HG03045 (cell line): ENCODE measurements at regions not wholly inside any gene's neighbourhood (a gene's known extent, or its start where the extent isn't known, plus 50 kb on each side); places are given as distances from the start of the nearest gene placed in this dataset.

ENCODE experiments used
- ATAC-seq: cut with Tn5 transposase; IDR thresholded peaks from one replicate; pipeline ENCODE4 v1.9.1; 2021; ENCODE audit warnings: mild to moderate bottlenecking, moderate library complexity; ENCODE audit not compliant: unreplicated experiment

DNA sequence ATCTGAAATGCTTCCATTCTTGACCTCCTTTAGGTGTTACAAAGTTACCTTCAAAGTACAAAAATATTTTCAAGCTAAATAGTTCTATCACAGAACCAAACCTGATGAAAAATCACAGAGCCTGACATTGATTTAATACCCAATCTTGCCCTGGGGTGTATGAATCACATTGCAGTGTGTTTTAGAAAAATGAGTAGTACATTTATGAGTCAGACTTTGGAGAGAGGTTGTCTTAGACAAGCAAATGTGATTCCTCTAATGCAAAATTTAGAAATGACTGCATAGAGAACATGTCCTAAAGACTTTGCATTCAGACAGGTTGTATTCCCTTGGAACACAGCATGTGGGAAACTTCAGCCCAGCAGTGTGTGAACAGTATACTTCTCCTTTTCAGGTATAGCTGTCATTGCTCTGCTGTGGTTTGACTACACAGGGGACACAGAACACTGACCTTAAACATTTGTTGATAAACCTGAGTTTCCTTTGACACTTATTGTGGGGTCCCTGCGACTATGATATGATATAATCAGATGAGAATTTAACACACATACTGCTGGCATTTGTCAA, 972.1 kb downstream of the JRKL start:
- no peak for ATAC-seq

DNA sequence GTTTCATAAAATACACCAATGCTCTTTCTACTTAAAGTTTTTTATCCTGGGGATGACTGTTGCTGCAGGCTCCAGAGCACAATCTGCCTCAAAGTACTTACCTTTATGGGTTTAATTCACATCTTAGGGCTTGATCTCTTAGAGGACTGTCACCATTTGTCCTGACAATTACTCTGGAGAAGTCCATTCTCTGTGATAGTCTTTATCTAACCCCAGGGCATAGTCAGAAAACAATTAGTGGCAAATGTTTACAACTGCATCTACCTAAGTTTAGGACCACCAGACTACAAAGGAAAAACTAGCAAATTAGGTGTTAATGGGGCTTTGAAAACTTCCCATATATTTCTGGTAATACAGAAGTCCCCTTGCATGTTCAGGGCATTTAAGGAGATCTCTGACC, 973.5 kb downstream of the JRKL start:
- ATAC-seq, result no peak

DNA sequence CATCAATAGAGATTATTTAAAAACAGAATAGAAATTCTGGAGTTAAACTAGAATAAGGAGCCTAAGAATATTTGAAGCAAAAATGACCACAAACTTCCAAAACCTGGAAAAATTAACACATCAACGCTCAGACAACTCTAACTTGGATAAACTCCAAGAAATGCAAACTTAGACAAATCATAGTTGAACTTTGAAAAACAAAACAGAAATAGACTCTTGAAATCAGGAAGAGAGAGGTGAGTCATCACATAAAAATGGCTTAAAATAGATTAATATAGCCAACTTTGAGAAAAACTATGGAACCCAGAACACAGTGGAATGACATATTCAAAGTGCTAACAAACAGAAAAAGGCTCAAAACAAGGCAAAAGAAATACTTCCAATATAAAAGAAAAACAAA, 974.2 kb downstream of the JRKL start:
- no peak for ATAC-seq

DNA sequence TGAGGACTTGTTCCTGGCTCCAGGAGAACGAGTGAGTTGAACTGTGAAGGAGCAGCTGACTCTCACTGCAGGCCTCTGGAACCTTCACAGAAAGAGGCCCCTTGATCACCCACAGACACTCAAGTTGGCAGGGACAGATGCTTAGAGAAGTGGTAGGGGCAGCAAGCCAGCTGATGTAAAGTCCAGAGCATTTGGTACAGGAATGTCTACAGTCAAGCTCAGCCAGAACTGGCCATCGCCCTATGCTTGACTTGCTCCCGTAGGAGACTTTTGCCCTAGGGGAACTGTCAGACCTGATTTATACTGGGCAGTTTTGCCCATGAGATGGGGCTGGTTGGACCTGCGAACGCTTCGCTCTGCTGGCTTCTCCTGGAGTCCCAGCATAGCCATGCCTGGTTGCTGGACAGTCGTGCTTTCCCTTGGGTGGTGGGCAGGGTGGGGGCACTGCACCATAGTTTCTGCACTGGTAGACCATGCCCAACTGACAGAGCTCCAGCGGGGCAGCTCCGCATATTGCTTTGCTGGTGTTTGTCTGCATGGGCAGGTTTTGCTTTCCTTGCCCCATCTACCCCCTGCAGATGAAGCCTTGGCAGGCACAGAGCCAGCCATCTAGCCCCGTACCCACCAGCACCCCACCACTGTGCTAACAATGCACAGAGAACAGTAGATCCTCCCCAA, 977.7 kb downstream of the JRKL start:
- ATAC-seq, result no peak

DNA sequence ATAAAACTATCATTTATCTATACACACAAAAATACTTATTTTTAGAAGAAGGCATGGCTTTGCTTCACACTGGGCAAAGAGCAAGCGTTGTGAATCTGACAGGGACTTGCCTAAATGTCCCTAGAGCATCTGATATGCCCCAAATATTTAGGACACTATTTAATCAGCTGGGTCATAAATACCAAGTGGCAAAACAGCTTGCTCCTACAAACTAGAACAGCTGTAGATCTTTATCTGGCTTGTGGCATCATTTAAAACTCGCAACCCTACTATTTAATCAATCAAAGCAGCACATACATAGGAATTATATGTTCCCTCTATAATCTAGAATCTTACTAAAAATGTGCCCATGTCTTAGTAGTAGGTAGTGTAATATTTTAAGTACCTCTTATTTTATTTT, 999.5 kb downstream of the JRKL start:
- ATAC-seq, result no peak

DNA sequence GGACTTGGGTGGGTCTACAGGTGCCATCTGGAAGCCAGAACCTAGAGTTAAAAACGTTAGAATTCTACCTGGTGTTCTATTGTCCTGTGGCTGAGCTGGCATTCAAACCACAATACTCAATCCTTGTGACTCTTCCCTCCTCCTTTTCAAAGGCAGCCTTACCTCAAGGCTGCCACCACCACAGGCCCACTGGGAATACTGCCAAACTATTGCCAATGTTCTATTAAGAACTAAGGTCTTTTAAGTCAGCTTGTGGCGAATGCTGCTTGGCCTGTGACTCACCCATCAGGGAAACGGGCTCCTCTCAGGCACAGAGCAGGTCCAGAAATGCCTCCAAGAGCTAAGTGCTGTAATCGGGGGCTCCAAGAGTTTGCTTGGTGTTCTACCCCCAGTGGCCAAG, 1008.4 kb downstream of the JRKL start:
- ATAC-seq, result no peak

DNA sequence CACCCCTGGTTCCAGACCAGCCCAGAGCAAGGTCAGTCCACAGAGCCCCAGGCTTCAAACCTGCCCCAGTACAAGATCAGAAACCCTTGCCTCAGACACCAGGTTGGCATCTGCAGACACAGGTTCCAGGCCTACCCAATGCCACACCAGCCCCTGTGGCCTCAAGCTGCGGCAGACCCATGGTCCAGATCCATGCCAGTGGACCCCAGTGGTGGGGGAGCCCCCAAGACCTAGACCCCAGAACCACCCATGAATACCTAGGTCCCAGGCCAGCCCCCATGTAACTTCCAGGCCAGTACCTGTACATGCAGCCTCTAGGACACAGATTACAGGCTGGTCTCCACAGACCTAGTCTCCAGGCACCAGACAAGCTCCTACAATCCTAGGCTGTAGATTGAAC, 1019.3 kb downstream of the JRKL start:
- ATAC-seq, result no peak

DNA sequence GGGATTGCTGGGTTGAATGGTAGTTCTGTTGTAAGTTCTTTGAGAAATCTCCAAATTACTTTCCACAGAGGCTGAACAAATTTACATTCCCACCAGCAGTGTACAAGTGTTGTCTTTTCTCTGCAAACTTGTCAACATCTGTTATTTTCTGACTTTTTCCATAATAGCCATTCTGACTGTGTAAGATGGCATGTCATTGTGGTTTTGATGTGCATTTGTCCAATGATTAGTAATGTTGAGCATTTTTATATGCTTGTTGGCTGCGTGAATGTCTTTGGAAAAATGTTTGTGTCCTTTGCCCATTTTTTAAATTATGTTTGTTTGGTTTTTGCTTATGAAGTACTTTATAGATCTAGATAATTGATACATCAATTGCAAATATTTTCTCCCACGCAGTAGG, 1025.0 kb downstream of the JRKL start:
- ATAC-seq, result no peak

DNA sequence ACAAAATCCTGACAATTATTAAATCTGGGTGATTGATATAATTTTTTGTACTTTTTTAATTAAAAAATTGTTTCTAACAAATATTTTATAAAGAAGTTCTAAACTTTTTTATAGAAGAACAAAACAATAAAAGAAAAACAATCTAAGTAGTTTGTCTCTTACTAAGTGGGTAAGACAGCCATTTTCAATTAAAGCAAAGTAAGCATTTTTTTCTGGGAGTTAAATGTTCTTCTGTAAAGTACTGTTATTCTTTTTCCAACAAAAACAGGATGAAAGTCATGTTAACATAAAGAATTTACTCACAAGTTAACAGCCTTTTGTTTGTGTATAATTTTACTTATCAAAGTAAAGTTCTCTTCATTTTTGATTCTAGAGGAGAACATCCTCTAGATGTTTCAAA, 1029.9 kb downstream of the JRKL start:
- ATAC-seq, result no peak

DNA sequence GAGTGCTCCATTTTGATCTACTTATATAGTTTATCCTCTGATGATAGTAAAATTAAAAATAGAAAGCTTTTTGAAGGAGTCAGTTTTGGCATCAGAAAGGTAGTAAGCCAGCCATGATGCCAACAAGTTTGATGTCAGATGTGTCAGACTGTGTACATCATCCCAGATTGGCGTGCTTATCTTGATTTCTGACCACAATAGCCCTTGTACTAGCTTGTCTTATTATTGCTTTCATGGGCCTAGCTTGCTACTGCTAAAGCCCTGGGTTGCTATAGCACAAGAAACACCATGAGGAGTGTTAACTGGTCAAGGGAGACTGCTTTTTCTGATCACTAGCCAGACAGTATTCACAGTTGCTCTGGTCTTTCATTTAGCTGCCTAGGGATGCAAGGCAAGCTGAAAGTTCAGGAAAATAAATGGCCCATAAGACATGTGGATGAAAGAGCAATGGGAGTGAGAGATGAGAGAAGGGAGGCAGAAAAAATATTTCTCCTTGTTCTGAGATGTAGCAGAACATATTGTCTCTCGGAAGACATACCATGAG, 1038.5 kb downstream of the JRKL start:
- no peak for ATAC-seq

DNA sequence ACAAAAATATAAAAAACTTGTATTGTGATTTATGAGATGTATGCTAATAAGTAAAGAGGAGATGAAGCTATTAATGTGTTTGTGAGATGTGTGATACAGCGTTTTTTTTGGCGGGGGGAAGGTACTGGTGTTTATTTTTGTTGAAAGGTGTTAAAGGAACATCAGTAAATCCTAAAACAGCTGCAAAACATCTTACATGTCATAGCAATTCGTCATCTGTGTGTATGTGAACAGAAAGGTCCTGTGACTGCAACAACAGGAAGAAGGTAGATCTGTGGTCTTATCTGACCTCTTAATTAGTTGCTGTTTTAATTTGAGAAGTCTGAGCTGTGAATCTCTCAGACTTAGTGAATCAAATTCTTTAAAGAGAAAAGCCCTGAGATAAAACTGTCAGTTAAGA, 1041.1 kb downstream of the JRKL start:
- no peak for ATAC-seq

DNA sequence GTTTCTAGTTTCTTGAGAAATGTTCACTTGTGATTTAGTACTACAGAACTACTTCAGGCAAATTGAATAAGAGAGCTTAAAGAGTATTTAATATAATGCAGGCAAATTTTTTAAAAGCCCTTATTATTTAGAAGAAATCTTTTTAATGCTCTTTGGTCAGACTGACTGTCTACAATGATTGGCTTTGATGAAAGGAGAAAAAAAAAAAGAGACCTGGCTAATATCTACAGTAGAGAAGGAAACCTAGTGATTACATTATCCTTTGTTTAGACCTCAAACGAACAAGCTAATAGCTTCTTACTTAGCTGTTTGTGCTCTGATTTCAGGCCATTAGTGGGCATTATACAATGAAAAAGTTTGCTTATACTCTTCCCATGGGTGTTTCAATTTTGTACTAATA, 1043.1 kb downstream of the JRKL start:
- no peak for ATAC-seq

DNA sequence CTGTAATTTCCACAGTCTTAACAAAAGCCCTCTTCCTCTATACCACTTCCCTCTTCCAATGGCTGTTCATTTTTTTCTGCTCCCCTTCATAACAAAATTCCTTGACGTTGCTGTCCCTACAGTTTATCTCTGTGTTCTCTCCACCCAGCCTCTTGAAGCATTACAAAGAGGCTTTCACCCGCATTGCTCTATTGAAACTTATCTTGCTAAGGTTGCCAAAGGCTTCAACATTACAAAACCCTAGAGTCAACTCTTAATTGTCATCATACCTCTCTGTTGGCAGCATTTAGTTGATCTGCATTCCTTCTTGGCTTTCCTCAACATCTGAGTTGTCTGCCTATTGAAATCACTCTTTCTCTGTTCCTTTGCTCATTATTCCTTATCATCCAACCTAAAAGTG, 1055.7 kb downstream of the JRKL start:
- no peak for ATAC-seq

DNA sequence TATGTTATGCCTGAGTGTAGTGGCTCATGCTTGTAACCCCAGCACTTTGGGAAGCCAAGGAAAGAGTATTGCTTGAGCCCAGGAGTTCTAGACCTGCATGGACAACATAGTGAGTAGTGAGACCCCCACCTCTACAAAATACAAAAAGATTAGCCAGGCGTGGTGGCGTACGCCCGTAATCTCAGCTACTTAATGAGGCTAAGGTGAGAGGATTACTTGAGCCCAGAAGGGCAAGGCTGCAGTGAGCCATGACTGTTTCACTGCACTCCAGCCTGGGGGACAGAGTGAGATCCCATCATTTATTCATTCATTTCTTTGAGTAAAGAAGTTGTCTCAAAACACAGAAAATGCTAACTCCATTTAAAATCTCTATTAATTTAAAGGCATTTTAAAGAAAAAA, 1061.6 kb downstream of the JRKL start:
- ATAC-seq, result no peak

DNA sequence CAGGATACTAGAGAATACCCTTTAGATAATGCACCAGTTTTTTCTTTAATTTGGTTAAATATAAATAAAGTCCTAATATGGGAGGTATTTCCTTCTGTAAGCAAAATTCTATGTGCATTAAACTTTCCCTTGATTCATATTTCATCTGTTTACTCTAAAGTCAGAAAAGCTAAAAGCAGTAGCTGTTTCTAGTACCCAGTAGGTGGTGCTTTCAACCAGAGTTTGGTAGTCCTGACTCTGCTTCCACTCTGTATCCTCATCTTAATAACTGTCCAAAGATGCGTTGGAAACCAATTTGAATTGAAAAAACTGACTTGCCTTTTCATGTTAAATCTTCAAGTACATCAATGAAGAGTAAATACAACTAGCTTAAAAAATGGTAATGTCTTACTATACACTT, 1065.2 kb downstream of the JRKL start:
- ATAC-seq, result no peak

DNA sequence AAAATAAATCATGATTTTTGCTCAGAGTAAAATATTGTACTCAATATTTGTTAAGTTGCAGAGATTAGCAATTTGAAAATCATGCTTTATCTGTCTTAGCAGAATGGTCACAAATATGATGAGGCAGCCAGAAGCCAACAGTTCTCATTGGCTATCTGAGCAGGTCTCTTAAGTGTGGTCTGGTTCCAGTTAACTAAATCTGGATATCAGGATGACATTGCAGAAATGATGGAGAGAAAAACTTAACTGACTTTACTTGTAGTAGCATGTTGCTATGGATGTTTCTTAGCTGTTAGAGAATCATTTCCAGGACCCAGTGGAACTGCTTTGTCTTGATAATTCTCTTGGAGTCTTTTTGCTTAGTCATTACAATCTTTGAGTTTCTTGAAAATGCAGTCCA, 1070.3 kb downstream of the JRKL start:
- ATAC-seq, result no peak

DNA sequence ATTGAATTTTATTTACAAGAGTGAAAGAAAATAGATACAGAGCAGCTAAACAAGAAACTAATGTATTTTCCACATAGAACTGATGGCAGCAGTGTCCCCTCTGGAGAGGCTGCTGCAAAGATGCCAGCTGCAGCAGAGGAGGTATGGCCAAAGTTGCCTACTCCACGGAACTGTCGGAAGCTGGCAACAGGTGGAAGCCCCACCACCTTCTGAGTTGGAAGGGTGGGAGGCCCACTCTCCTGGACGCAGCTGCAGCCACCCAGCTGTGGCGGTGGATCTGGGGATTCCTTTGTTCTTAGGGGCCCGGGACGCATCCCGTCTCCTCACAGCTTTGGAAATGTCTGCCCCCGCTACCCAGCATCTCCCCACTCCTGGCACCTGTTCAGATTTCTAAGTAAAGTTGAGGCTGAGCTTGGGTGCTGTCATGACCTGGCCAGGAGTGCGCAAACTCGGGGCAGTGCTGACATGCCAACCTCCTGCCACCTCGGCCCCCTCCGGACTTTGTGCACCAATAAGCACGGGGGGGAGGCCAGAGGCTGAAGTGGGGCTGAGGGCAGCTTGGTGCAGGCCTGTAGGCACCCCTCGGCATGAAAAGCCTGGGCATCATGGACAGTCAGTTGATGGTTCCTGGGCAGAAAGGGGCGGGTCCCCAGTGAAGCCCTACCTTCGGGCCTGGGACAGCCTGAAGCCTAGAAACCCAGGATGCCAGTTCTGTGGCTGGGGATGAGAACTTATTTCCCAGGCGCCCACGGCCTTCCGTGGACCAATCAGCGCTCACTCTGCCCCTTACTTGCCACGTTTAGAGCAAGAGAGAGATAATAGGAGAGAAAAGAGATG, 1071.4 kb downstream of the JRKL start:
- no peak for ATAC-seq

DNA sequence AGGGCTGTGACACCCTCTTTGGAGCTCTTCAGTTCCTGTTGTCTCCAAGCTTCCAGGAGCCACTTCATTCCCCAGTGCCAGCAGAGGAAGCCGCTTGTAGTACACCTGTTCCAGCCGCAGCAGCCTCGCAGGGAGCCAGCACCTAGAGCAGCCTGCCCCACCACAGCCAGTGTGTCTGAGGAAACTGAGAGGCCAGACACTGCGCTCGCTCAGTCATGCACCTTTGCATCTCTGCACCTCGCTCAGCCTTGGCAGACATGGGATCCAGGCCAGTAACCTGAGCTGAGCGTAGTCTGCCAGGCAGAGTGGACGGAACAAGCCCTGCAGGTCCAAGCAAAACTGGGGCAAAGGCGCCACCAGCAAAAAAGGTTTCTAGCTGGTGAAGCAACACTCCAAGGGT, 1072.1 kb downstream of the JRKL start:
- ATAC-seq, result no peak

DNA sequence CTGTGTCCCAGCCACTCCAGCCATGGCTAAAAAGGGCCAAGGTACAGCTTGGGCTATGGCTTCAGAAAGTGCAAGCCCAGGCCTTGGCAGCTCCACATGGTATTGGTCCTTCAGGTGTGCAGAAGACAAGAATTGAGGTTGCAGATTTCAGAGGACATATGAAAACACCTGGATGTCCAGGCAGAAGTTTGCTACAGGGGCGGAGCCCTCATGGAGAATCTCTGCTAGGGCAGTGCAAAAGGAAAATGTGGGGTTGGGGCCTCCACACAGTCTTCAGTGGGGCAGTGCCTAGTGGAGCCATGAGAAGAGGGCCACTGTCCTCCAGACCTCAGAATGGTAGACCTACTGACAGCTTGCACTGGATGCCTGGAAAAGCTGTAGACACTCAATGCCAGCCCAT, 1074.1 kb downstream of the JRKL start:
- no peak for ATAC-seq

DNA sequence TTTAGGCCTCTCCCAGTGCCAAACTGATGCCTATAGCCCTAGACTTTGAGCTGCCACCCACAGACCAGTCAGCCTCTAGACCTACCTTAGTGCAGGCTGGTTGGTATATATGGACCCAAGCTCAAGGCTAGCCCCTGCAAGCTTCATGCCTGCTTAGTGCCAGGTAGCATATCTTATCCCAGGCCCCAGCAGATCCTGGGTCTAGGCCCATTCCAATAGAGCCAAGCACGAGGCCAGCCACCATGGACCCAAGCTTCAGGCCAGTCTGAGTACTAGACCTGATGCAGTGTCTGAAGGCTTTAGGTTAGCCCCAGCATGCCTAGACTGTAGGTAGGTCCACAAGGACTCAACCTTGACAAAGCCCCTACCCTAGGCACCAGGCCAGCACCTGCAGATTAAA, 1081.7 kb downstream of the JRKL start:
- ATAC-seq, result no peak

DNA sequence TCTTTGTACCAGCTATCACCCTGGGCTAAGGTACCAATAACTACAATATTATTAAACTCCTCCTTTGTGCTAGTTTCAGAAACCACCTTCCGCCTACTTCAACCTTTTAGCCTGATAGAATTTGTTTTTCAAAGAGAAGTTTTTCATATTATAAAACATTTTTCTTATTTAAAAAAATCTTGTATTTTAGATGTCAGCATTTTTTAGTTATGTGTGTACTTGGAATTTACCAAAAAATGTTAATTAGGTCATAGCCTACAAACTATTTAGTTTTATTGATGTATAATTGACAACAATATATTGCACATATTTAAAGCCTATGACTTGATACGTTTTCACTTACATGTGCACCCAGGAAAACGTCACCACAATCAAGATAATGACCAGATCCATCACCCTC, 1097.6 kb downstream of the JRKL start:
- ATAC-seq, result no peak

DNA sequence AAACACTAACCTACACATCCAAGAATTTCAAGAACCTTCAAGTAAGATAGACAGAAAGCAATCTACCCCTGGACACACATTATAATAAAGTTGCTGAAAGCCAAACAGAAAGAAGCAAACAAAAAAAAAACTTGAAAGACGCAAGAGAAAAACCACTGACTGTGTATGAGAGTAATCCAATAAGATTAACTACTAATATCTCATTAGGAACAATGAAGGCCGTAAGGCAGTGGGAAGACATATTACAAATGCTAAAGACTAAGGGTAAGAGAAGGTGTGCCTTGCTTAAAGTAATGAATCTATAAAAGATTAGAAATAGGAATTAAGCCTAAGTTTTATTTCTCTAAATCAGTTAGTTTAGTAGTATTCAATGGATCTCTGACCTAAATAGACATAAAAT, 1109.1 kb downstream of the JRKL start:
- no peak for ATAC-seq
